ENCODE measurements at regions not wholly inside any gene's neighbourhood (a gene's known extent, or its start where the extent isn't known, plus 50 kb on each side); places are given as distances from the start of the nearest gene placed in this dataset.

DNA sequence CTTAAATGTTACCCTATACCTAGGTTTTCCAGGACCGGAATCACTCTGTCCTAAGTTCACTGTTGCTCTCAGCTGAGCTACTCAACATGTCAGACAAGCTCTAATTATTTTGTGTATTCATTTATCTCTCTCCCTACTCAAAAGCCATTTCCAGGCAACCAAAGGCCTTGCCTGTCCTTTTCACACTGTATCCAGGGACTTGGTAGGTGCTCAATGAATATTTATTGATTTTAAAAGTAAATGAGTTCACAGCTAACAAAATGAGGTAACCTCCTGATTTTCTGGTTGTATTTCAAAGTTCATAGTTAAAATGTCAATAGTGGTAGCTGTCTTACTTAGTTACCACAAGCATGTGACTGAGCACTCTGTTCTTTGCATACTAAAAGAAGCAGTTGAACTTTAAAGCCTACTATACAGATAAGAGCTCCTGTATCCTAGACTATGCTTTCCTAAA lies 522.2 kb downstream of the ACTL7B start:
- WGBS, 2 experiments (ENCODE audit: extremely low coverage in 2 of 2, insufficient read length in 1 of 2), result 80% methylated on average over 1 of the region's 1 CpG; no CpG with 5 or more reads in 1 of the 2 experiments
- Histone ChIP-seq H4K91ac (ENCODE audit: insufficient read depth, low read depth, low read length) (no peak overlapping the region), H3K27ac (ENCODE audit: insufficient read depth, low read length) (no peak overlapping the region), H2AK5ac (ENCODE audit: low read depth, low read length) (no peak overlapping the region), H3K4me2 (ENCODE audit: low read depth, low read length) (no peak overlapping the region), H3K9me1 (ENCODE audit: insufficient read depth, low read length) (no peaks in the 10 kb centered on the region), H3K9ac (ENCODE audit: low read depth, low read length) (no peak overlapping the region), H3K56ac (ENCODE audit: extremely low read depth, insufficient read depth, low read length) (no peak overlapping the region), H3K4me3 (ENCODE audit: insufficient read depth, low read depth, low read length) (no peak overlapping the region), H3K14ac (replicated peaks; ENCODE audit: low read depth, low read length) (no peak overlapping the region), H2BK5ac (ENCODE audit: low read depth, low read length, poor library complexity, severe bottlenecking) (no peak overlapping the region), H3K4me1 (ENCODE audit: control insufficient read depth, insufficient read depth, low read length) (no peaks in the 10 kb centered on the region), H3K18ac (ENCODE audit: low read depth, low read length) (no peak overlapping the region), H3K27me3 (ENCODE audit: control insufficient read depth, insufficient read depth, low read length) (no peaks in the 10 kb centered on the region; the same call in 1 of the 2 replicates), H4K8ac (ENCODE audit: low read depth in 2 of 2, low read length in 2 of 2) (no peak overlapping the region), H4K20me1 (ENCODE audit: insufficient read depth, low read length) (no peaks in the 10 kb centered on the region), H3K79me1 (ENCODE audit: low read depth in 1 of 2, low read length in 2 of 2) (no peaks in the 10 kb centered on the region), H2BK20ac (ENCODE audit: low read depth, low read length) (no peak overlapping the region), H3K36me3 (ENCODE audit: control insufficient read depth, insufficient read depth, low read length) (no peaks in the 10 kb centered on the region), H2BK120ac (ENCODE audit: low read depth, low read length) (no peak overlapping the region), H3K9me3 (ENCODE audit: control insufficient read depth, insufficient read depth, low read length) (no peaks in the 10 kb centered on the region), H3K4ac (ENCODE audit: low read depth, low read length) (no peak overlapping the region), H2AK9ac (replicated peaks; ENCODE audit: low read depth, low read length, poor library complexity) (no peak overlapping the region), H2AFZ (replicated peaks; ENCODE audit: low read length, poor library complexity) (no peak overlapping the region), H4K5ac (ENCODE audit: low read depth, low read length) (no peak overlapping the region), H2BK15ac (ENCODE audit: low read depth, low read length) (no peak overlapping the region), H3K23ac (ENCODE audit: low read depth, low read length) (no peak overlapping the region)
- intact Hi-C loops (cut with micrococcal nuclease), result no loop called here
- BruUV-seq (replicated peaks), result no TSS peak
- TF ChIP-seq NFE2L2 (IDR thresholded peaks at IDR 0.05; ENCODE audit: low read depth, low read length) (no peak), FOS (IDR thresholded peaks at IDR 0.05; ENCODE audit: low read depth, low read length) (no peak), CHD1 (IDR thresholded peaks at IDR 0.05; ENCODE audit: low read depth, low read length) (no peak), RAD21 (IDR thresholded peaks at IDR 0.05; ENCODE audit: low read length) (no peak), RFX5 (IDR thresholded peaks at IDR 0.05; ENCODE audit: low read depth, low read length) (no peak), MAFK (IDR thresholded peaks at IDR 0.05; ENCODE audit: low read depth, low read length) (no peak), MXI1 (IDR thresholded peaks at IDR 0.05; ENCODE audit: borderline replicate concordance, low read depth, low read length) (no peak), BHLHE40 (IDR thresholded peaks at IDR 0.05; ENCODE audit: low read depth, low read length) (no peak), POLR2A (IDR thresholded peaks at IDR 0.05; ENCODE audit: low read depth, low read length) (no peak), RCOR1 (IDR thresholded peaks at IDR 0.05; ENCODE audit: insufficient replicate concordance, low read length) (no peak), SMC3 (IDR thresholded peaks at IDR 0.05; ENCODE audit: low read depth, low read length) (no peak), MAZ (IDR thresholded peaks at IDR 0.05; ENCODE audit: borderline replicate concordance, low read depth, low read length) (no peak), CEBPB (IDR thresholded peaks at IDR 0.05; ENCODE audit: low read depth, low read length) (no peak)
- TF ChIP-seq, protein P1, sequence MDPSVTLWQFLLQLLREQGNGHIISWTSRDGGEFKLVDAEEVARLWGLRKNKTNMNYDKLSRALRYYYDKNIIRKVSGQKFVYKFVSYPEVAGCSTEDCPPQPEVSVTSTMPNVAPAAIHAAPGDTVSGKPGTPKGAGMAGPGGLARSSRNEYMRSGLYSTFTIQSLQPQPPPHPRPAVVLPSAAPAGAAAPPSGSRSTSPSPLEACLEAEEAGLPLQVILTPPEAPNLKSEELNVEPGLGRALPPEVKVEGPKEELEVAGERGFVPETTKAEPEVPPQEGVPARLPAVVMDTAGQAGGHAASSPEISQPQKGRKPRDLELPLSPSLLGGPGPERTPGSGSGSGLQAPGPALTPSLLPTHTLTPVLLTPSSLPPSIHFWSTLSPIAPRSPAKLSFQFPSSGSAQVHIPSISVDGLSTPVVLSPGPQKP (IDR thresholded peaks at IDR 0.05; ENCODE audit: borderline replicate concordance, low read depth, low read length), result no peak
- TF ChIP-seq, protein P2, sequence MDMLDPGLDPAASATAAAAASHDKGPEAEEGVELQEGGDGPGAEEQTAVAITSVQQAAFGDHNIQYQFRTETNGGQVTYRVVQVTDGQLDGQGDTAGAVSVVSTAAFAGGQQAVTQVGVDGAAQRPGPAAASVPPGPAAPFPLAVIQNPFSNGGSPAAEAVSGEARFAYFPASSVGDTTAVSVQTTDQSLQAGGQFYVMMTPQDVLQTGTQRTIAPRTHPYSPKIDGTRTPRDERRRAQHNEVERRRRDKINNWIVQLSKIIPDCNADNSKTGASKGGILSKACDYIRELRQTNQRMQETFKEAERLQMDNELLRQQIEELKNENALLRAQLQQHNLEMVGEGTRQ (IDR thresholded peaks at IDR 0.05; ENCODE audit: low read depth, low read length), result no peak
- TF ChIP-seq, protein P3, sequence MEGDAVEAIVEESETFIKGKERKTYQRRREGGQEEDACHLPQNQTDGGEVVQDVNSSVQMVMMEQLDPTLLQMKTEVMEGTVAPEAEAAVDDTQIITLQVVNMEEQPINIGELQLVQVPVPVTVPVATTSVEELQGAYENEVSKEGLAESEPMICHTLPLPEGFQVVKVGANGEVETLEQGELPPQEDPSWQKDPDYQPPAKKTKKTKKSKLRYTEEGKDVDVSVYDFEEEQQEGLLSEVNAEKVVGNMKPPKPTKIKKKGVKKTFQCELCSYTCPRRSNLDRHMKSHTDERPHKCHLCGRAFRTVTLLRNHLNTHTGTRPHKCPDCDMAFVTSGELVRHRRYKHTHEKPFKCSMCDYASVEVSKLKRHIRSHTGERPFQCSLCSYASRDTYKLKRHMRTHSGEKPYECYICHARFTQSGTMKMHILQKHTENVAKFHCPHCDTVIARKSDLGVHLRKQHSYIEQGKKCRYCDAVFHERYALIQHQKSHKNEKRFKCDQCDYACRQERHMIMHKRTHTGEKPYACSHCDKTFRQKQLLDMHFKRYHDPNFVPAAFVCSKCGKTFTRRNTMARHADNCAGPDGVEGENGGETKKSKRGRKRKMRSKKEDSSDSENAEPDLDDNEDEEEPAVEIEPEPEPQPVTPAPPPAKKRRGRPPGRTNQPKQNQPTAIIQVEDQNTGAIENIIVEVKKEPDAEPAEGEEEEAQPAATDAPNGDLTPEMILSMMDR (conservative IDR thresholded peaks at IDR 0.05; ENCODE audit: low read depth, low read length), result no peak
- ATAC-seq (ENCODE audit: low read depth) (no peak), DNase-seq (no peak)
- dilution Hi-C loops (cut with HindIII; ENCODE audit: low sequenced_read_pairs, unreplicated experiment), result no loop called here
- ChIA-PET CTCF (no interaction called here), POLR2A (ENCODE audit: unreplicated experiment) (no interaction called here)
- in situ Hi-C loops (cut with MboI; ENCODE audit: low sequenced_read_pairs), result no loop called here
